ENCODE measurements at regions not wholly inside any gene's neighbourhood (a gene's known extent, or its start where the extent isn't known, plus 50 kb on each side); places are given as distances from the start of the nearest gene placed in this dataset.

DNA sequence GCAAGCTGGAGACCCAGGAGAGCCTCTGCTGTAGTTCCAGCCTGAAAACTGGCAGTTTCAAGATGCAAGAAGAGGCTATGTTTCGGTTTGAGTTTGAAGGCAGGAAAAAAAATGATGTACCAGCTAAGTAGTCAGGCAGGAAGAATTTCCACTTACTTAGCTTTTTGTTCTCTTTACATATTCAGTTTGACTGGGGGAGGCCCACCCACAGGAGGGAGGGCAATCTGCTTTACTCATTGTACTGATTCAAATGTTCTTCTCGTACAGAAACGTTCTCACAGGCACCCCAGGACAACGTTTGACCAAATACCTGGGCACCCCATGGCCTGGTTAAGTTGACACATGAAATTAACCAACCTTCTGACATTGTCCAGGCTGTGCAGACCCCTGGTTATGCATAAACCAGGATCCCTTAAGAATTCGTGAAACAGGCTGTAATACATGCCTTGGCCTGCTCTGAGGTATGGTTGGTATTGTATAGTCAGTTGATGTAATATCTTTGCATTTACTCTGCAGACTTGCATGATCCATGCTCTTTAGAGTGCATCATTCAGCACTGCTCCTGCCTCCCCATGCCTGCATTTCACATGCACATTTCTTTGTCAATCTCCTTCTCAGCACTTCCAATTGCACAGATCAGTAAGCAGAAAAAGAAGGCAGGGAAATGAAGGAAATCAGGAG lies 687.1 kb downstream of the TAF11L14 start:
- Histone ChIP-seq H2AK5ac (ENCODE audit: insufficient read length, low read length) (no peak overlapping the region), H2BK15ac (ENCODE audit: low read depth, low read length) (no peak overlapping the region), H3K23me2 (ENCODE audit: insufficient read length, low read depth, low read length, poor library complexity, severe bottlenecking) (no peaks in the 10 kb centered on the region), H3K14ac (ENCODE audit: insufficient read depth, low read length) (no peak overlapping the region), H3K79me2 (ENCODE audit: insufficient read depth, low read length) (no peaks in the 10 kb centered on the region), H3K9ac (ENCODE audit: extremely low read depth, insufficient read length, low read length) (no peak overlapping the region), H2BK5ac (ENCODE audit: insufficient read length, low read length) (no peak overlapping the region), H3K18ac (ENCODE audit: insufficient read length, low read depth, low read length) (no peak overlapping the region), H3K4me1 (ENCODE audit: insufficient read depth, low read length) (no peaks in the 10 kb centered on the region), H3K27me3 (ENCODE audit: insufficient read depth, low read length) (no peaks in the 10 kb centered on the region), H2AFZ (ENCODE audit: low read length) (no peak overlapping the region), H3K56ac (ENCODE audit: insufficient read length, low read depth, low read length) (no peak overlapping the region), H4K8ac (replicated peaks; ENCODE audit: insufficient read length, low read depth, low read length) (no peak overlapping the region), H4K20me1 (ENCODE audit: control insufficient read depth, insufficient read depth, insufficient read length) (no peaks in the 10 kb centered on the region), H4K91ac (ENCODE audit: insufficient read length, low read depth, low read length) (no peak overlapping the region), H4K5ac (ENCODE audit: insufficient read length, low read depth, low read length) (no peak overlapping the region), H3T11ph (ENCODE audit: low read length) (no peak overlapping the region), H3K4ac (ENCODE audit: low read depth, low read length) (no peak overlapping the region), H3K23ac (ENCODE audit: insufficient read length, low read depth, low read length) (no peak overlapping the region), H2BK120ac (ENCODE audit: low read depth, low read length, poor library complexity, severe bottlenecking) (no peak overlapping the region), H2BK12ac (ENCODE audit: insufficient read length, low read depth, low read length) (no peak overlapping the region), H2BK20ac (ENCODE audit: low read depth, low read length, poor library complexity, severe bottlenecking) (no peak overlapping the region), H3K27ac (ENCODE audit: insufficient read length, low read depth, low read length) (no peak overlapping the region), H3K4me2 (ENCODE audit: insufficient read depth, insufficient read length, low read length) (no peak overlapping the region), H3K9me3 (ENCODE audit: control insufficient read depth, low read depth, low read length) (no peaks in the 10 kb centered on the region), H3K79me1 (ENCODE audit: insufficient read depth, low read depth, low read length, poor library complexity, severe bottlenecking) (no peaks in the 10 kb centered on the region)
- no peak overlapping the region for H3K27ac Mint-ChIP-seq
- TF ChIP-seq, protein P1, sequence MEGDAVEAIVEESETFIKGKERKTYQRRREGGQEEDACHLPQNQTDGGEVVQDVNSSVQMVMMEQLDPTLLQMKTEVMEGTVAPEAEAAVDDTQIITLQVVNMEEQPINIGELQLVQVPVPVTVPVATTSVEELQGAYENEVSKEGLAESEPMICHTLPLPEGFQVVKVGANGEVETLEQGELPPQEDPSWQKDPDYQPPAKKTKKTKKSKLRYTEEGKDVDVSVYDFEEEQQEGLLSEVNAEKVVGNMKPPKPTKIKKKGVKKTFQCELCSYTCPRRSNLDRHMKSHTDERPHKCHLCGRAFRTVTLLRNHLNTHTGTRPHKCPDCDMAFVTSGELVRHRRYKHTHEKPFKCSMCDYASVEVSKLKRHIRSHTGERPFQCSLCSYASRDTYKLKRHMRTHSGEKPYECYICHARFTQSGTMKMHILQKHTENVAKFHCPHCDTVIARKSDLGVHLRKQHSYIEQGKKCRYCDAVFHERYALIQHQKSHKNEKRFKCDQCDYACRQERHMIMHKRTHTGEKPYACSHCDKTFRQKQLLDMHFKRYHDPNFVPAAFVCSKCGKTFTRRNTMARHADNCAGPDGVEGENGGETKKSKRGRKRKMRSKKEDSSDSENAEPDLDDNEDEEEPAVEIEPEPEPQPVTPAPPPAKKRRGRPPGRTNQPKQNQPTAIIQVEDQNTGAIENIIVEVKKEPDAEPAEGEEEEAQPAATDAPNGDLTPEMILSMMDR (conservative IDR thresholded peaks at IDR 0.05), result no peak
- no peak overlapping the region for H3K4me3 Mint-ChIP-seq
- H3K36me3 Mint-ChIP-seq (ENCODE audit: insufficient read depth in 1 of 3, low read depth in 3 of 3), result no peaks in the 10 kb centered on the region
- WGBS (ENCODE audit: extremely low coverage, insufficient read length, low lambda C conversion rate), result no CpG with 5 or more reads among the region's 5 CpGs
- DNase-seq, result no peak
- peaks cover 0 to 5% of the 10 kb centered on the region in 2 experiments; a peak in 2 of 4 replicates for H3K4me1 Mint-ChIP-seq
- H3K27me3 Mint-ChIP-seq (ENCODE audit: low read depth), result no peaks in the 10 kb centered on the region
- H3K9me3 Mint-ChIP-seq, result peaks cover 2 to 3% of the 10 kb centered on the region in 2 experiments; a peak in 2 of 5 replicates

All from H9 (cell line).